D721Med (cell line): ENCODE measurements at regions not wholly inside any gene's neighbourhood (a gene's known extent, or its start where the extent isn't known, plus 50 kb on each side); places are given as distances from the start of the nearest gene placed in this dataset.
A peak's percentile ranks its signal among the peaks of the same experiment; 100 is the strongest.

Source experiments
- DNase-seq: peaks from one replicate; pipeline ENCODE4 v3.0.0; 2011; ENCODE audit warnings: low spot score; ENCODE audit not compliant: insufficient read length
- FAIRE-seq: peaks from 2 replicates; lab custom pipeline; 2011; peaks lifted over from hg19 to GRCh38; lab: Jason Lieb, UNC
- TF ChIP-seq, protein P1 (sequence below): IDR thresholded peaks from 2 replicates; pipeline ENCODE4 v1.5.1; 2012; ENCODE audit warnings: mild to moderate bottlenecking, control low read depth; ENCODE audit not compliant: insufficient read depth; ENCODE audit errors: missing control alignments

DNA sequence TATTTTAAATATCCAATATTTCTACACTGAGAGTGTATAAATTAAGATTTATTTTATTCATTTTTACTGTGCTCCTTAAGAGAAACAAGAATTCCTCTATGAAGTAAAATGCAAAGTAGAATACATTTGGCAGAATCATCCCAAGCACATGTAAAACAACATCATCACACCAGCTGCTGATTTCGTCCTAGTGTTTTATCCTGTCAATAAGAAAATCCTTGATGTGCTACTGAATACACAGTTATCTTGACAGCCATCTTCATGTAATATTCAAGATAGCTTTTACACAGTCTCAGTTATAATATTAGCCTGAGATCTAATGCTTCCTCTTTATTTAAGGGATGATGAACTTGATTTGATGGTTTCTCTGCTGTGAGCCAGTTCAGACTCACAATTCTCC, 282.4 kb downstream of the MZT1 start:
- TF ChIP-seq, protein P1, sequence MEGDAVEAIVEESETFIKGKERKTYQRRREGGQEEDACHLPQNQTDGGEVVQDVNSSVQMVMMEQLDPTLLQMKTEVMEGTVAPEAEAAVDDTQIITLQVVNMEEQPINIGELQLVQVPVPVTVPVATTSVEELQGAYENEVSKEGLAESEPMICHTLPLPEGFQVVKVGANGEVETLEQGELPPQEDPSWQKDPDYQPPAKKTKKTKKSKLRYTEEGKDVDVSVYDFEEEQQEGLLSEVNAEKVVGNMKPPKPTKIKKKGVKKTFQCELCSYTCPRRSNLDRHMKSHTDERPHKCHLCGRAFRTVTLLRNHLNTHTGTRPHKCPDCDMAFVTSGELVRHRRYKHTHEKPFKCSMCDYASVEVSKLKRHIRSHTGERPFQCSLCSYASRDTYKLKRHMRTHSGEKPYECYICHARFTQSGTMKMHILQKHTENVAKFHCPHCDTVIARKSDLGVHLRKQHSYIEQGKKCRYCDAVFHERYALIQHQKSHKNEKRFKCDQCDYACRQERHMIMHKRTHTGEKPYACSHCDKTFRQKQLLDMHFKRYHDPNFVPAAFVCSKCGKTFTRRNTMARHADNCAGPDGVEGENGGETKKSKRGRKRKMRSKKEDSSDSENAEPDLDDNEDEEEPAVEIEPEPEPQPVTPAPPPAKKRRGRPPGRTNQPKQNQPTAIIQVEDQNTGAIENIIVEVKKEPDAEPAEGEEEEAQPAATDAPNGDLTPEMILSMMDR: no peak
- no peak for DNase-seq
- FAIRE-seq: no peak

DNA sequence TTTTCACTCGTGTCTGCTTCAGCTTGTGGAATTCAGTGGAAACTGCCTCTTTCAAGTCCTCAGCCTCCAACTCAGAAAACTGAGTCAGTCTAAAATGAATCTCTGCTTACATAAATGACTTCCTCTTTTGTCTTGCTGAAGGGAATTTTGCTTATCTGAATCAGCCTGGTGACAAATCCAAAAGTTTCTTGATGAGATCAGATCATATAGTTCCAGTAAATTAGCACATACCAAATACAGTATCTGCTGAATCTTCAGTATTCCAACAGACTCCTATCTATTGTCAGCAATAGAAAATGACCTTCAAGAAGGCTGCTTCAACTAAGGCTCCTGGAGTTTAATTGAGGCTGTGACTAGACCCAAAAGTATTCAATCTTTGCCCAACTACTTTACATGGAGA, 290.0 kb downstream of the MZT1 start:
- DNase-seq: no peak
- no peak for FAIRE-seq

GRCh38 chr13:72435251-72435650, 292.2 kb downstream of the MZT1 start:
- TF ChIP-seq, protein P1: no peak
- peak; percentile 44 for FAIRE-seq
- DNase-seq: no peak

More for the DNA sequence above, 290.0 kb downstream of the MZT1 start:
- TF ChIP-seq, protein P1: no peak

DNA sequence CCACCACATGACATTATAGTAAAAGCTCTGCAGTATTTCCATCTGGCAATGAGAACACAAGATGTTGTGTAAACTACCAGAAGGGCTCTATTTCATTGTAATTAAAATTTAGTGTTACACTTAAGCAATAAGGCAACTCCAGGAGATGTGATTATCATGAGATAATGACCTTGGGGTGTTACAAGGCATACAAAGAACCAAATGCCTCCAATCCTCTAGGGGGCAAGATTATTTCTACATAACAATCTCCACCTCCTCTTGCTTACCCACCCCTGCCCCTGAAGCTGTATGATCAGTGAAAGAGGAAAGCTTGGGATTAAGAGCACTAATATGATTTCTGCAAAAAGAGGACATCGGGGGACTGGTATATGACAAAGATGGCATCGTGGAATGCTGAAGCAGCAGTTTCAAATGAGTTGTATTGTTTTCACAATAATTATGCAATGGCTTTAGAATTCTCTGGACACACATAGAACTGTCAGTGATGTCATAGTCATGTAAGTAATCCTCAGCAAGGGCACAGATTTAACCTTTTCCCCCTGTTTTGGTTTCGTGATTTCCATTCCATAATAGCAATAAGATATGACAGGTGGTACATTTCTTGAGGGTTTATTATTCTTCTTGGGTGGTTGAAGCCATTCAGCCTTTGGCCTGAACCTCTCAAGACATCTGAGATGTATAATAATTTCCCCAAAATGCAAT, 295.3 kb downstream of the MZT1 start:
- TF ChIP-seq, protein P1: no peak
- FAIRE-seq (no peak), DNase-seq (no peak)

- TF ChIP-seq, protein P1: no peak
- DNase-seq: no peak
- no peak for FAIRE-seq
Measured at GRCh38 chr13:72430923-72431322, 296.5 kb downstream of the MZT1 start.

GRCh38 chr13:72427757-72428528, 299.5 kb downstream of the MZT1 start:
- FAIRE-seq (no peak), DNase-seq (no peak)
- TF ChIP-seq, protein P1: no peak

DNA sequence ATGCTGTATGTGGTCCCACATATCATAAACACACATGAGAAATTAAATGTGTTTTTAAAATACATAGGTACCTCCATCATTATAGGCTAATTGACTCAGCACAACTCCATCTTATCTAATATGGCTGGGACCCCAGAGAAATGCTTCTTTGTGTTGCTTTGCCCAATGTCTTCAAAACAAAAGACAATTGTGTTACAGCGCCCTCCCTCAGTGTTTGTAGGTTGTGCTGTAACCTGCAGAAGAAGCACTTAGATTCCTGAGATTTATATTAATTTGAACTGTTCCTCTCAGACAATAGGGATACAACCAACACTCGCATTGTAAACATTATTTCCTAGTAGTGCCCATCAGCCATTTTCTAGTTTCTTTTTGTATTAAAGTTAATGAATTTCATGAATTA, 303.4 kb downstream of the MZT1 start:
- TF ChIP-seq, protein P1: no peak
- DNase-seq (no peak), FAIRE-seq (no peak)
